KOPT-K1 (cell line): ENCODE measurements at regions not wholly inside any gene's neighbourhood (a gene's known extent, or its start where the extent isn't known, plus 50 kb on each side); places are given as distances from the start of the nearest gene placed in this dataset.
"Not testable (repeated sequence)": the region's sequence is repeated elsewhere in the genome, so short reads cannot be mapped to it uniquely, and the experiment has no call there.

Source experiments
- H3K27ac ChIP-seq: fragments of 200-600 bp; sonication (generic); 2 replicates; pipeline ENCODE4 v1.5.1; 2016; ENCODE audit warnings: antibody characterized with exemption, mild to moderate bottlenecking, low read depth, low read length; ENCODE audit not compliant: poor library complexity, severe bottlenecking
- H3K36me3 ChIP-seq: fragments of 200-600 bp; sonication (generic); 2 replicates; pipeline ENCODE4 v1.5.1; 2017; ENCODE audit warnings: antibody characterized with exemption, mild to moderate bottlenecking, low read length, moderate library complexity; ENCODE audit not compliant: insufficient read depth
- H3K9me3 ChIP-seq: fragments of 200-600 bp; sonication (generic); 2 replicates; pipeline ENCODE4 v1.5.1; 2017; ENCODE audit warnings: antibody characterized with exemption, low read length, mild to moderate bottlenecking; ENCODE audit not compliant: insufficient read depth, poor library complexity, severe bottlenecking

DNA sequence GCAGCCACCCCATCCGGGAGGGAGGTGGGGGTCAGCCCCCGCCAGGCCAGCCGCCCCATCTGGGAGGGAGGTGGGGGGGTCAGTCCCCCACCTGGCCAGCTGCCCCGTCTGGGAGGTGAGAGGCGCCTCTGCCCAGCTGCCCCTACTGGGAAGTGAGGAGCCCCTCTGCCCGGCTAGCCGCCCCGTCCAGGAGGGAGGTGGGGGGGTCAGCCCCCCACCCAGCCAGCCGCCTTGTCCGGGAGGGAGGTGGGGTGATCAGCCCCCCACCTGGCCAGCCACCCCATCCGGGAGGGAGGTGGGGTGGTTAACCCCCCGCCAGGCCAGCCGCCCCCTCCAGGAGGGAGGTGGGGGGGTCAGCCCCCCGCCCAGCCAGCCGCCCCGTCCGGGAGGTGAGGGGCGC, 852.4 kb upstream of the DEFB115 start:
- peaks cover 24% of the 10 kb centered on the region for H3K36me3 ChIP-seq
- not testable (repeated sequence) for H3K27ac ChIP-seq
- peaks cover 61% of the 10 kb centered on the region for H3K9me3 ChIP-seq

DNA sequence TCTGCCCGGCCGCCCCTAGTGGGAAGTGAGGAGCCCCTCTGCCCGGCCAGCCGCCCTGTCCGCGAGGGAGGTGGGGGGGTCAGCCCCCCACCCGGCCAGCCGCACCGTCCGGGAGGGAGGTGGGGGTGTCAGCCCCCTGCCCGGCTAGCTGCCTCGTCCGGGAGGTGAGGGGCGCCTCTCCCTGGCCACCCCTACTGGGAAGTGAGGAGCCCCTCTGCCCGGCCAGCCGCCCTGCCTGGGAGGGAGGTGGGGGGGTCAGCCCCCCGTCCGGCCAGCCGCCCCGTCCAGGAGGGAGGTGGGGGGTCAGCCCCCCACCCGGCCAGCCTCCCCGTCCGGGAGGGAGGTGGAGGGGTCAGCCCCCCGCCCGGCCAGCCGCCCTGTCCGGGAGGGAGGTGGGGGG, 851.9 kb upstream of the DEFB115 start:
- peaks cover 18% of the 10 kb centered on the region for H3K36me3 ChIP-seq
- H3K9me3 ChIP-seq = peaks cover 61% of the 10 kb centered on the region
- not testable (repeated sequence) for H3K27ac ChIP-seq

DNA sequence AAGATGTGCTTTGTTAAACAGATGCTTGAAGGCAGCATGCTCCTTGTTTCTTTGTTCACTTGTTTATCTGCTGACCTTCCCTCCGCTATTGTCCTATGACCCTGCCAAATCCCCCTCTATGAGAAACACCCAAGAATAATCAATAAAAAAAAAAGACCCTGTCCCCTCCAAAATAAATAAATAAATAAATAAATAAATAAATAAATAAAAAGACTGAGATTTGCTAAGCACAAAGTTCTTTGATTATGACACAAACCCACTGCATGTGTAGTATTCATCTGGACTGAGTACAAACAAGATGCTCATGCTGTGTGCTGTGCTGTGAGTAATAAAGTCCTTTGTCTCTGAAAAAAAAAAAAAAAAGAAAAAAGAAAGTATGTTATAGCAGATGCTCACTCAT, 851.1 kb upstream of the DEFB115 start:
- H3K9me3 ChIP-seq = peaks cover 64% of the 10 kb centered on the region
- H3K27ac ChIP-seq = not testable (repeated sequence)
- H3K36me3 ChIP-seq = peaks cover 11% of the 10 kb centered on the region

DNA sequence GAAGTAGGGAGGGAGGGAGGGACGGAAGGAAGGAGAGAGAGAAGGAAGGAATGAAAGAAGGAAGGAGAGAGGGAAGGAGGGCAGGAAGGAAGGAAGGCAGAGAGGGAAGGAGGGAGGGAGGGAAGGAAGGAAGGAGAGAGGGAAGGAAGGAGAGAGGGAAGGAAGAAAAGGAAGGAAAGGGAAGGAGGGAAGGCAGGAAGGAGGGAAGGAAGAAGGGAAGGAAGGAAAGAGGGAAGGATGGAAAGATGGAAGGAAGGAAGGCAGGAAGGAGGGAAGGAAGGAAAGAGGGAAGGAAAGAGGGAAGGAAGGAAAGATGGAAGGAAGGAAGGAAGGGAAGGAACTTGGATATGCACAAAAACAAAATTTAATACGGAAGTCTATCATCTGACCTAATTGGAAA, 844.5 kb upstream of the DEFB115 start:
- Histone ChIP-seq H3K9me3 (peaks cover 14% of the 10 kb centered on the region), H3K36me3 (no peaks in the 10 kb centered on the region), H3K27ac (no peak overlapping the region)

DNA sequence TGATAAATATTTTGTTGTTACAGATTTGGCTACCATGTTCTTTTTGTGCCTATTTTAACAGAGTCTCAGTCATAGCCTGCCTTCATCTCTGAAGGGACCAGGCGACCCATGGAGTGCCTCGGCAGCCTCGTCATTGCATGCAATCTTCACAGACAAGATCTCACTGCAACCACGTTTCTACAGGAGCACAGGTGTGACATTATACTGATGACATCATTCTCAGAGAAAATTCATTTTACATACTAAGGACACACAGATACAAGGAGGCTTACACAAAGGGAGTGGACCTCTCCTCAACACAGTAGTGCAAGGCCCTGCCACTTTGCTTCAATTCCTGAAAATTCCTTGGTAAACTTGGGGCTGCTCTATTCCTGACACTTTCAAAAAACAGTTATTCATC, 840.1 kb upstream of the DEFB115 start:
- H3K9me3 ChIP-seq, H3K36me3 ChIP-seq: not testable (repeated sequence)

DNA sequence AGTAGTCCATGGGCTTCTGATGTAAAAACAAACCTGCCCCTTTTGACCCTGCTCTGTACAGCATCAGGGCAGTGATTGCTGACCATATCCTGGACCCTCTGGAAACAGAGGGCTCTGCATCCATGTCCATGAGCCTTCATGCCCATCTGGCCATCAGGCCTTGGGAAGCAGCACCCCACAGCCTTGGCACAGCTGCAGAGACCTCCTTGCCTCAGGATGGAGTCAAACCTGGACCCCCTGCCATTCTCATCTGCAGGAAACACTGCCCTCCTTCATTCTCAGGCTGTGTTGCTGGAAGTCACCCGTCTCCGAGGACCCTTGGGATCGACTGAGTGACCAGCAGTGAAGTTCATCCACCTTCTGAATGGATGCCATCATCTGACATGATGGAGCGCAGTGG, 839.1 kb upstream of the DEFB115 start:
- H3K27ac ChIP-seq, H3K9me3 ChIP-seq, H3K36me3 ChIP-seq: not testable (repeated sequence)

More for the DNA sequence above, 840.1 kb upstream of the DEFB115 start:
- not testable (repeated sequence) for H3K27ac ChIP-seq

DNA sequence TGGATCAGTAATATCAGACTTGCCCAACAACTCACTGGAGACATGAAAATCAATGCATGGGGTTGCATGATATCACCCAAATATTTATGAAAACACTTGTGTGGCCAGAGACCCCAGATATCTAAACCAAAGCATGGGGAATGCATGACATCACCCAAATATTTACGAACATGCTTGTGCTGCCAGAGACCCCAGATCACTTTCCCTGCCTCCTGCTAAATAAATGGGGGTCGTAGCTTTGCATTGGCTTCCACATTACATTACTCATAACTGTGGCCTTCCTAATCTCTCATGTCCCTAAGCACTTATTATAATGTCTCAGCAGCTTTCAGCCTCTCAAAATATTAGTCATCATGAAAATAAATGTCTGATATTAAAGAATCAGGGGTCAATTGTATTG, 838.0 kb upstream of the DEFB115 start:
- Histone ChIP-seq H3K9me3 (no peaks in the 10 kb centered on the region), H3K27ac (no peak overlapping the region), H3K36me3 (no peaks in the 10 kb centered on the region)

DNA sequence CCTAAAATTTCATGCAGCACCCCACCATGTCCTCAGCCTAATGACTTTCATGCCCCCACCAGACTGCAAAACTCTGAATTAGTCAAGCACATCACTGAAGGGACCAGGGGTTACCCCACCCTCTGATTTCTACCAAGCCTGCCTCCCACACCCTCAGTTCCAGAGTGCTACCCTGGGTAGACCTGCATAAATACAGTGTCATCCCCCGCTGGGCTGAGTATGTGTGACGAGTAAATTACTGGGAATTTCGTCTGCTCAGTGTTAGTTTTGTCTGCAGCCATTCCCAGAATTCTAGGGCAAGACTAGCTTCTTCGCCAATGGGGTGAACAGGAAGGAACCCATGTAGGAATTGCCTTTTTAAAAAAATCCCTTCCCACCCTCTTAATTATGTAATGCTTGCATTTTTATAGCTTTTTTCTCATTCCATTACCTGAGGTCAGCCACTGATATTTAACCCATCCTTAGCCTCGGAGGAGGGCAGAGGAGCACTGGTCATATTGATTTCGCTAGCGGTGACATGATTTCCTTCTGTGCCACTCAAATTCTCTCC, 837.5 kb upstream of the DEFB115 start:
- H3K27ac ChIP-seq, H3K9me3 ChIP-seq, H3K36me3 ChIP-seq: not testable (repeated sequence)
